ENCODE measurements at regions not wholly inside any gene's neighbourhood (a gene's known extent, or its start where the extent isn't known, plus 50 kb on each side); places are given as distances from the start of the nearest gene placed in this dataset.
"Not testable (repeated sequence)": the region's sequence is repeated elsewhere in the genome, so short reads cannot be mapped to it uniquely, and the experiment has no call there.

DNA sequence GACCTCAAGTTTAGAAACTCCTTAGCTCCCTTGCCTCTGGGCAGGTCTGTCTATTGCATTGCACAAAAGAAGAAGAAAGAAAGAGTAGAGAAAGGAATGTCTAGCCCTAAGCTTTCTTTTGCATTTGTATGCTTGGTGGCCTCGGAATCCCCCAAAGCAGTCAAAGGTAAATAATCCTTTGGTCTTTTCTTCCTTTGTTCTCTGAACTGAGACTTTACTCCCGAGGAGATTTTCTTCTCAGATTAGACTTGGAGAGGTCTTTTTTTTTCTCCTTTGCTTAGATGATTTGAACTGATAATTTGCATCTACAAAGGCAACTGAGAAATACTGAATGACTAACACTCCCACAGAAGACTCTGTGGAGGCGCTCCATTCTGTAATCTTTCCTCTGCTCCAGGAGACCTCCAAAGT, 93.2 kb downstream of the AKR1D1 start:
- DNase-seq, result no peak

DNA sequence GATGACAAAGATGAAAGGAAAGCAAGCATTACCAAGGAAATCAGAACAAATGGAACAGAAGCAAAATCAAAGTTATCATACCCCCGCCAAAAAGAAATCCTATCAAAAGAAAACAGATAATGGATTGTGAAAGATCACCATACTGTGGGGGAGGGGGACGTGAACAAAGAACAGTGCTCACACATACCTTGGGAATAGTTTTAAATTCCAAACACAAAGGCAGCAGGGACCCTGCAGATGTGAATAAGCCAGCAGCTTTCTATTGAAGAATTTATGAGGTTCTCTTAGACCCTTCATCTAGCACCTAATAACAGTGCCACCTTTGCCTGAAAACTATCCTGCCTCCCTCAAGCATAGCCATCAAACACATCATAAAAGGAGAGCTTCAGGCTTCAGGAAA, 94.0 kb downstream of the AKR1D1 start:
- DNase-seq, result no peak

DNA sequence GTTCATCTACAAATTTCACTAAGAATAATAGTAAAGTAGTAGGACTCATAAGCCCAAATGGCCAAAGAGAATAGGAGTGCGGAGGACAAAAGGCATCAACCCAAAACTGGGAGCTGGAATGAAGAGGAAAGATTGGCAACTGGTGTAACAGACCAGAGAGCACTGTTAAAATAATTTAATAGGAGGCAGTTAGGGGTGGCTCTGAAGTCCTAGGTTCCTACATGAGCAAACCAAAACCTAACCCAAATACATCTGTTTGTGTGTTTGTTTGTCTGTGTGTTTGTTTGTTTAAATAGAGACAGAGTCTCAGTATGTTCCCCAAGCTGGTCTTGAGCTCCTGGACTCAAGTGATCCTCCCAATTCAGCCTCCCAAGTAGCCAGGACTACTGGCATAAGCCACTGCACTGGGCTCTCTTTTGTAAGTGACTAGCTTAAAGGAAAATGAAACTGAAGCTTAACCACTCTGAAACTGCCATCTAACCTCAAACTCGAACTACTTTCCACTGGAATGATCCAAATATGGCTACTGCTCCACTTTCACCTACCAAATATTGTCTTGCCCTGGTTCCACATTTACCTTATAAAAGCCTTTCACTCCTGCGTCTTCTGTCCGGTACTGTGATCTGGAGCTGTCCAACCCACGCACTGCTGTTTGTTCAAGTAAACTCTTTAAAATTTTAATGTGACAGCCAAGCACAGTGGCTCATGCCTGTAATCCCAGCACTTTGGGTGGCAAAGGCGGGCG, 94.9 kb downstream of the AKR1D1 start:
- DNase-seq, result no peak

DNA sequence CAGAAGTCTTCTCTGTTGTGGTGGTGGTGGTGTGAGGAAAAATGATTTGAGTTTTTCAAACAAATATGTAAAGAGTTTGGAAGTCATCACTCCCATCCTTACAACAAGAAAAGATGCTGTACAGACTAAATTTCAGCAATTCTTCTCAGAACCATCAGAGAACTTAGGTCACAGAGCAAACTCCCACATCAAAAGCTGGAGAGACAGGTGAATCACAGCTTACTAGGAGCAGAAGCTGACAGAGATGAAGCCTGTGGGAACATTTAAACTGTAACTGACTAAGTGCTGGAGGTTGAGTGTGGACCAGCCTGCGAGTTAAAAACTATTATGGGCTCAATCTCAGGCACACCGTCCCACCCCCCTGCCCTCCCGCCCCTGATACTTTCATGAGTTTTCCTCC, 97.3 kb downstream of the AKR1D1 start:
- DNase-seq, result no peak

DNA sequence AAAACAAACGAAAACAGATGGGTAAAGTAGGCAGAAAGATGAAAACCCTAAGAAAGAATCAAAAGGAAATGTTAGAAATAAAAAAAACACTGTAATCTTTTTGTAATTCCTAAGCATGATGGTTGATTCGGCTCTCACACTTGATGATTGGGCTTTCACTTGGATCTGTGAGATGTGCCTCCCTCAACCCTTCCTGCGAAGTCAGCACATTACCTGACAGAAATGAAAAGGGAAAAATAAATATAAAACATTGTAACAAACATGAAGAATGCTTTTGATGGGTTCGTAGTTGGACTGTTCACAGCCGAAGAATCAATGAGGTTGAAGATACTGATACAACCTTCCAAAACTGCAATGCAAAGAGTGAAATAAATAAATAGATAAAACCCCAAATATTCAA, 99.8 kb downstream of the AKR1D1 start:
- DNase-seq, result no peak

DNA sequence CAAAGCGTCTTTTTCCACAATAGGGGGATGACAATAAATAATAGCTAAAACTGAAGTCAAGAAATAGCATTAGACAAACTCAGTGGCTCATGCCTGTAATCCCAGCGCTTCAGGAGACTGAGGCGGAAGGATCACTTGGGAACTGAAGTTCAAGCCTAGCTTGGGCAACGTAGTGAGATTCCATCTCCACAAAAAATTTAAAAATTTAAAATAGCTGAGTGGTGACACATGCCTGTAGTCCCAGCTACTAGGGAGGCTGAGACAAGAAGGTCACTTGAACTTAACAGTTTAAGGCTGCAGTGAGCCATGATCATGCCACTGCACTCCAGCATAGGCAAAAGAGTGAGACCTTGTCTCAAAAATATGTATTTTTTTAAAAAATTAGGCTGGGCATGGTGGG, 107.9 kb downstream of the AKR1D1 start:
- DNase-seq, result no peak

DNA sequence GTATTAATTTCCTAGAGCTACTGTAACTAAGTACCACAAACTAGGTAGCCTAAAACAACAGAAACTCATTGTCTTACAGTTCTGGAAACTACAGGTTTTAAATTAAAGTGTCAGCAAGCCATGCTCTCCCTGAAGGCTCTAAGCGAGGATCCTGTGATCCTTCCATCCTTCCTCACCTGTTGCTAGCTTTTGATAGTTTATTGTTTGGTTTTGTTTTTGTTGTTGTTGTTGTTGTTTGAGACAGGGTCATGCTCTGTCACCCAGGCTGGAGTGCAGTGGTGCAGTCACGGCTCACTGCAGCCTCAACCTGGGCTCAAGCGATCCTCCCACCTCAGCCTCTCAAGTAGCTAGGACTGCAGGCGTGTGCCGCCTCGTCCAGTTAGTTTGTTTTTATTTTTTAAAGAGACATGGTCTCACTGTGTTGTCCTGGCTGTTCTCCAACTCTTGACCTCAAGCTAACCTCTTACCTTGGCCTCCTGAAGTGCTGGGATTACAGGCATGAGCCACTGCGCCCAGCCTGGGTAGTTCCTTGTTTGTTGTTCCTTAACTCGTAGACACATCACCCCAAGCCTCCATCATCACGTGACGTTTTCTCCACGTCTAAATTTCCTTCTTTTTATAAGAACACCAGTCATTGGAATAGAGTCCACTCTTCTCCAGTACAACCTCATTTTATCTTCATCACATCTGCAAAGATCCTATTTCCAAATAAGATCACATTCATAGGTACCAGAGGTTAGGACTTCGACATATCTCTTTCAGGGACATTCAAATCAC, 109.1 kb downstream of the AKR1D1 start:
- DNase-seq, result no peak

DNA sequence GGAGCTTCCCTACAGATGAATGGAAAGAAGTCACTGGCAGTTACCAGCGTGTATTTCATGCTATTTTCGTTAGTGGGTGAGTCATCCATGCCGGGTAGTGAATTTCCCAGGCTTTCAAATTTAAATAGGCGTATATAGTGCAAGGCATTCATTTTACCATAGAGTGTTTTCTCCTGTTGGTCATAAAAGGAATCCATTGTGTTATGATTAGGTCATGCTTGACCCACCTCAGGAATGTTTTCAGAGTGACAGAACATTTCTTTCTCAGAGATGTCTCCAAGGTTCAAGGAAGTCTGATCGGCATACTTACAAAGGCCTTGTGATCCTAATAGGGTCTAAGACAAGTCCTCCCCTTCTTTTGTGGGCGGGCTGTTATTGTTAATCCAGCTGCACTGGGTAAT, 110.7 kb downstream of the AKR1D1 start:
- DNase-seq, result peak in 3 of 51 donors; percentile 1 to 41 (median 5)

DNA sequence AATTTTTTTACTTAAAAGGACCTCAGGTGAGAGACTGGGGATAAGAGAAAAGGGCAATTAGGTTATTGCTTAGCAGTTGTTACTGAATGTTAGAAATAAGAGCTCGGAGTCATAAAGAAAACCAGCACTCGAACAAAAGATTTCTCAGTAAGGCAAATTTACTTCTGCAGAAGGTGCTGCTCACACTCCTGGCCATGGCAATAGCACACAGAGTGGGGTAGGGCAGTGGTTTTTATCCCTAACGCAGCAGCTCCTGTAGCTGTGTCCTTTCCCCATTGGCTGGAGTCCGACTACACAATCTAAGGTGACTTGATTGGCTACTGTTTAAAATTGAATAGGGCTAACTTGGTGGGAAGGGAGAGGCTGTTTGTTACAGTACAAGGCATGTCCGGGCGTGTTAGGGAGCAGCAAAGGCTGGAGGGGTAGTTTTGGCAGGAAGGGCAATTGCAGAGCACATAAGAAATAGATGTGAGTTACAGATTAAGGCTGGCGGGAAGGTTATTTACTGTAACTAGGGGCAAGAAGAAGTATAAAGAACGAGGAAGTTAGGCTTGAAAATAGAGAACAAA, 112.1 kb downstream of the AKR1D1 start:
- no peak for DNase-seq

DNA sequence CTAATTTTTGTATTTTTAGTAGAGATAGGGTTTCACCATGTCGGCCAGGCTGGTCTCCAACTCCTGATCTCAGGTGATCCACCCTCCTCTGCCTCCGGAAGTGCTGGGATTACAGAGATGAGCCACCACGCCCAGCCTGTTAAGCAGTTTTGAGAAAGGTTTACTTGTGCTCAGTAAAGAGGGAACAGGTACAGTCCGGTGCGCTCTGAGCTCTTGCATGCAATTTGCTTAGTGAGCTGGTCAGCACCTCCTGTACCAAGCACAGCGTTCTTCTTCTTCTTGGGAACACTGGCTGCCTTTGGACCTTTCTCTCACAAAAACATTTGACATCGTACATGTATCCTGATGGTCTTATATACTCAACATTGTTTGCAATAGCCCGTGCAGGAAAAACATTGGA, 118.3 kb downstream of the AKR1D1 start:
- DNase-seq, result no peak

DNA sequence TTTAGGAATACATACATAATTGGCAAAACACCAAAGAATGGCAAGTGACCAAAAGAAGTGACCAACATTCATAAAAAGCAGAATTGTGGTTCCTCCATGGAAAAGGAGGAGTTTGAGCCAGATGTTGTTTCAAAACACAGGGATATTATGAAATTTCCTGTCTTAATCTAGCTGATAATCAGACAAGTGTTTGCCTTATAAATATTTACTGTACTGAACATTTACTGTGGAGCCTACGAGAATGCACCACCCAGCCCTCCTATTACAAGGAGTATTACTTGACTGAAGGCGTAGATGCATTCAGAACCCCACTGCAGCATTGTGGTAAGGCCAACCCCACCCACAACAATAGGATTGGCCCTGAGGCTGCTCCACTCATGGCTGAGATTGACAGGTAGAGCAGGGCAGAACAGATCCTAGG, 118.9 kb downstream of the AKR1D1 start:
- DNase-seq, result no peak

DNA sequence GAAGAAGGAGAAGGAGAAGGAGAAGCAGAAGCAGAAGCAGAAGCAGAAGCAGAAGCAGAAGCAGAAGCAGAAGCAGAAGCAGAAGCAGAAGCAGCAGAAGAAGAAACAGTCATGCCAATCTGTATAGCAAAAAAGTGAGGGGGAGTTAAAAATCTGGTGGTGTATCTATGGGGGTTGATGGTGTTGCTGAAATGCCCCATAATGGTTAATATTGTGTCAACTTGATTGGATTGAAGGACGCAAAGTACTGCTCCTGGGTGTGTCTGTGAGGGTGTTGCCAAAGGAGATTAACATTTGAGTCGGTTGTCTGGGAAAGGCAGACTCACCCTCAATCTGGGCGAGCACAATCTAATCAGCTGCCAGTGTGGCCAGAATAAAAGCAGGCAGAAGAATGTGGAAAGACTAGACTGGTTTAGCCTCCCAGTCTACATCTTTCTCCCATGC, 120.3 kb downstream of the AKR1D1 start:
- DNase-seq, result not testable (repeated sequence)

DNA sequence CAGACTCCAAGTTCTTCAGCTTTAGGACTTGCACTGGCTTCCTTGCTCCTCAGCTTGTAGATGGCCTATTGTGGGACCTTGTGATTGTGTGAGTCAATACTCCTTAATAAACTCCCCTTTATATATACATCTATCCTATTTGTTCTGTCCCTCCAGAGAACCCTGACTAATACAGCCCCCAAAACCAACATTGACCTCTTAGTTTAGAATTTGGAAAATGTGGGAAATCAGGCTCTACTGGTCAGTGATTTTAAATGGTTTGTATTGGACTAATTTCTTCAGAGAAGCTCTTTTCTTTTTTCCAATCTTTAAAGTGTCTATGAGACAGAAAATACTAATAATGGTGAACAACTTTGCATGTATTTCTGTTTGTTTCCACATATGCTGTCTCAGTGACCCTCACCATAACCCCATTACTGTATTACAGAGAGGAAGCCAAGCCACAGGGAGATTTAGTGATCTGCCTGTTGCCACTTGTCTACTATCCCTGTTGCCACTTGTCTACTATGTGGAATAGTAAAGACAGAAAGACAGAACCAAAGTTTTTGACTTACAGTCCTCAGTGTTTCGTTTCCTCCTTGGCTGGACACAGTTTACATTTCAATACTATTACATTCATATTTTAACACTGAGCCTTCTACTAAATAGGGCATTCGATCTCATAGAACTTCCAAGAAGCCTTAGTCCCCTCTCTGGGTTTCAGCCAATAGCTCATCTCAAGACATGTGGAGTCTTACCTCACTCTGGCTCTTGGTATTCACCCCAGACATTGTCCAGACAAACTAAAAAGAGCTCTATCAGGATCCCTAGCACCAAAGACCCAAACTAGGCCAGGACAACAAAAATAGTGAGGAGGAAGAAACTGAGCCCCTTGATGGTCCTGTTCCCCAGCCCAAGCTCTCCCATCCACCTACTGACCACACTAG, 121.0 kb downstream of the AKR1D1 start:
- DNase-seq, result no peak

DNA sequence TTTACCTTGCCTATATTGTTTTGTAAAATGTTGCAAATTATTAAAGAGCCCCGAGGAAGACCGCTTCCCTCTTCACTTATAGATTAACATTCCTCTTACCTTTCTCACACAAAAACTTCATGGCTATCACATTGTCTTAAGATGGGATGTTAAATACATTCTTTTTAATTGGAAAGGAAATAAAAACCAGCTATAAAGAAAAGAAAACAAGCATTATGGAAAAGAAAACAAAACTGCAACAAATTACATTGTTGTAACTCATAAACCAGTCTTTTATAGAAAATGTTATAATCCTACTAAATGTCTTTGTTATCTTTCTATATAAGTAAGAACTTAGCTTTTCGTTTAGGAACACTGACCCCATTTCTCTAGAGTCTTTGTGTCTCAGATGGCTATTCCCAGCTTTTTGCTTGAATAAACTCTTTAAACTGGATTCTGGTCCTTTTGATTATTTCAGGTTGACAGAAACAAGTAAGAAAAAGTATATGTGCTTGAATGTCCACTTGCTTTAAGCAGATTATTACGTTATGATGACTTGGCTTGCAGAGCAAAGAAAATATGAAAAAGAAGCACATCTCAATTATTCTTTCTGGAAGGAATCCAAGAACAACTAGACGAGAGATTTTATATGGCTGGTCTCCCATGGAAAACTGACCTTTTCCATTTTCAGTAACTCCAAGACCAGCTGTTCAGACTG, 128.2 kb downstream of the AKR1D1 start:
- no peak for DNase-seq

DNA sequence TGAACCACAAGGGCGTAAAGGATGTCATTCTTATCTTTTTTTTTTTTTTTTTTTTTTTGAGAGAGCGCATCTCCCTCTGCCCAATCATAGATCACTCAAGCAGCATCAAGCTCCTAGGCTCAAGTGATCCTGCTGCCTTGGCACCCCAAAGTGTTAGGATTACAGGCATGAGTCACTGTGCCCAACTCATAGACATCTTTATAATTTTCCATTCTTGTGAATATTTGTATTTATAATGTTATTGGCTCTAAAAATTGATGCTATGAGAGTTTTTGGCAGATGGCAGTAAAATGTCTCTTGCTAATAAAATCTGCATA, 128.7 kb downstream of the AKR1D1 start:
- DNase-seq, result no peak

DNA sequence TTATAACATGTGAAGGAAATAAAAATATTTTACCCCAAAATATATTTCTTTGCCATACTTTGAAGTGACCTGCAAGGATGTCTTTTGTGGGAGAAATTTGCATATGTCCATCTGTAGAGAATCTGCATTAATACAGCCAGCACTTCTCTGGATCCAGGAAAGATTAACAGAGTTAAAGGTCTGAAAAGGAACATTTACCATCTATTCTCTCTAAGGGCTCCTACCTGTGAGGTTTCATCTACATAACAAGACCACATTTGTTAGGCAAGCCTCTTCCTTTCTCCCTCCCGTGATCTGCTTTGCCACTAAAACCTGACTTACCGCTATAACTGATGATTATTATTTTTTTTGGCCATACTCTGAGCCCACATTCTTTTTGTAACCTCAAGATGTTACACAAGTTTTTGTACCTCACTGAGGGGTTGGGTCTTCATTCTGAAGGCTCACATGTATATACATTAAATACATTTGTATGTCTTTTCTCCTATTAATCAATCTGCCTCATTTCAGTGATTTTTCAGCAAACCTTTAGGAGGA, 129.4 kb downstream of the AKR1D1 start:
- no peak for DNase-seq

DNA sequence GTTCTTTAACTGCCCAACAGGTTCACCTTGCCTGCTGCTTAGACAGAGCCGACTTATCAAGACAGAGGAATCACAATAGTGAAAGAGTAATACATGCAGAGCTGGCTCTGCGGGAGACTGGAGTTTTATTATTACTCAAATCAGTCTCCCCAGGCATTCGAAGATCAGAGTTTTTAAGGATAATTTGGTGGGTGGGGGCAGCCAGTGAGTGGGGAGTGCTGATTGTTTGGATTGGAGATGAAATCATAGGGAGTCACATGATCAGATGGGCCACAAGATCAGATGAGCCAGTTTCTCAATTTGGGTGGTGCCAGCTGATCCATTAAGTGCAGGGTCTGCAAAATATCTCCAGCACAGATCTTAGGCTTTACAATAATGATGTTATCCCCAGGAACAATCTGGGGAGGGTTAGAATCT, 131.3 kb downstream of the AKR1D1 start:
- DNase-seq, result no peak

DNA sequence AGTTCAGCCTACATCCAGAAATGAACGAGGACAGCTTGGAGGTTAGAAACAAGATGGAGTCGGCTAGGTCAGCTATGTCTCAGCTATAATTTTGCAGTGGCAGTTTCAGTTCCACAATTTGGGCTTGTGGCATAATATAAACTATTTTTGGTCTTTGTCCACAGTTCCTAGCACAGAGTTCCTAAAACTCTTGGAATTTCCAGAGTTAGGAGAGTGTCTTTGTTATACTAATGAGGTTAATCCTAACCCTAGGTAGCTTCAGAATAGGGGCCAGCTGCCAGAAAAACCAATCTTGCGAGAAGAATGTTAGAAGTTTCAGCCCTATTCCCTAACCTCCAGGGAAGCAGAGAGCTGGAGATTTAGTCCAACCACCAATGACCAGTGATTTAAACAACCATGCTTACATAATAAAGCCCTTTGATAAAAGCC, 131.9 kb downstream of the AKR1D1 start:
- no peak for DNase-seq

DNA sequence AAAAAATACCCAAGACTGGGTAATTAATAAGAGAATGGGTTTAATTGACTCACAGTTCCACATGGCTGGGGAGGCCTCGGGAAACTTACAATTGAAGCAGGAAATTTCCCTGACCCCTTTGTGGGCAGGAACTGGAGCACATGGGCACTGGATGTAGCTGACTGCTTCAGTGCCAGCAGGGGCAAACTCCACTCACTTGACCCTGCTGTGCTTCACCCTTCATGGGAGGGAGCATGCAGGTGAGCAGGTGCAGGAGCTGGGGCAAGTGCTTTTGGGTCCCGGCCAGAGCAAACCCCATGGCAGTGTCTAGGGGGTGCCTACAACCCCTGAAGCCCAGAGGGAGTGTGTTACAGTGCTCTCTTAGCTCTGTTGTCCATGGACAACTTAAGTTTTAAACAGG, 132.6 kb downstream of the AKR1D1 start:
- DNase-seq, result no peak

DNA sequence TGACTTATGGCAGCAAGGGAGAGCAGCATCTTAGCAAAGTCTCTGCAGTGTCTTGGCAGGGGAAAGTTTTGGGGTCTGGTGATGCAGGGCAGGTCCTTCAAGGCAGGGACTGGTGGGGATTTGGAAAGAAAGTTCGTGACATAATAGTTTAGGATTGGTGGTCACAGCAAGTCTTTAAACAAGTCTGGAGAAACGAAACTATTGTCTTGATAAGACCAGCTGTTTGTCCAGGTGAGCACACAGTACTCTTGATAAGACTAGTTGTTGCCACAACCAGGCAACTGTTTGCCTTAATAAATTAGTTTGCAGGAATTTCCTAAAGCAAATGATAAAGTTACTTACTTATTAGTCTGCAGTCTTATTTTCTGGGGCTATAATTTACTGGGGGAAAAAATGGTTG, 136.1 kb downstream of the AKR1D1 start:
- no peak for DNase-seq

DNA sequence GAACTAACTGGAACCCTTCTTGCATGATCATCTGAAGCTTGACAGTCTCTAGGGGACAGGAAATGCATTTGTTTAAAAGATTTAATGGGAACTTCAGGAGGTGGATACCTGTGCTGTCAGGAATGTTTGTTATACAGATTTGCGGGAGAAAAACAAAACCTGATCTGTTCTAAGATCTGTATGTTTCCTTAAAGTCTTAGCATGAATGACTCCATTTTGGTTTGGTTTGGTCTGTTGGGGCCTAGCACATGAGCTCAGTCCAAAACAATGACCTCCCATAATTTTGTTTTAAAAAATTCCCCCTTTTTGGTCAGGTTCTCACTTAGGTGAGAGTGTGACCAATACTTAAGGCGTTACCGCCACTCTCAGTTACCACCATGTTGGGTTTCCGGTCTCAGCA, 138.7 kb downstream of the AKR1D1 start:
- no peak for DNase-seq

Data from hypothalamus (tissue), 51 donors.